A549 (cell line): ENCODE measurements at regions not wholly inside any gene's neighbourhood (a gene's known extent, or its start where the extent isn't known, plus 50 kb on each side); places are given as distances from the start of the nearest gene placed in this dataset.

Source experiments
- ATAC-seq, 2 experiments: fragments of 200-7000 bp in 1 of 2; fragments of >200 bp in 1 of 2; cut with Nextera tagmentation in 1 of 2; cut with Tn5 transposase in 1 of 2; 3 replicates each; pipeline versions ENCODE4 v1.8.0 to v1.9.1; 2018 to 2020; ENCODE audit warnings: mild to moderate bottlenecking in 1 of 2, moderate library complexity in 1 of 2
- CTCF ChIA-PET: fragments of 300-600 bp; sonication (Branson Sonifier 250); formaldehyde crosslinking; extraction: SDS; loops from one replicate; lab custom pipeline; 2021; ENCODE audit warnings: antibody characterized with exemption, inconsistent platforms; lab: Yijun Ruan, JAX
- POLR2A ChIA-PET: fragments of 350-600 bp; formaldehyde crosslinking; extraction: SDS; loops from one replicate; lab custom pipeline; 2021; ENCODE audit warnings: antibody characterized with exemption, inconsistent platforms; lab: Yijun Ruan, JAX
- DNase-seq, 2 experiments: peaks; one replicate each; pipeline versions ENCODE4 v3.0.0 to v3.0.0-alpha.2; 2011 to 2016; ENCODE audit warnings: low read depth in 1 of 2, low spot score in 1 of 2
- FAIRE-seq: peaks from 2 replicates; lab custom pipeline; 2011; peaks lifted over from hg19 to GRCh38; lab: Jason Lieb, UNC
- H3K27ac ChIP-seq, 2 experiments: fragments of >200 bp; sonication (Bioruptor Twin); formaldehyde crosslinking; 3 replicates each; pipeline ENCODE4 v1.5.1; 2016 to 2017
- H3K4me1 ChIP-seq: fragments of >200 bp; sonication (Bioruptor Twin); formaldehyde crosslinking; 3 replicates; pipeline ENCODE4 v1.6.1; 2016
- H3K4me2 ChIP-seq: fragments of >200 bp; sonication (Bioruptor Twin); formaldehyde crosslinking; 3 replicates; pipeline ENCODE4 v1.6.1; 2016
- H3K4me3 ChIP-seq: fragments of >200 bp; sonication (Bioruptor Twin); formaldehyde crosslinking; 3 replicates; pipeline ENCODE4 v1.5.1; 2016
- H3K9me3 ChIP-seq: fragments of >200 bp; sonication (Bioruptor Twin); formaldehyde crosslinking; 3 replicates; pipeline ENCODE4 v1.6.1; 2016
- BCL3 ChIP-seq: fragments of >200 bp; sonication (Bioruptor Twin); formaldehyde crosslinking; IDR thresholded peaks from 3 replicates; pipeline ENCODE4 v1.6.1; 2016
- BHLHE40 ChIP-seq: IDR thresholded peaks from 2 replicates; pipeline ENCODE4 v1.6.1; 2012; ENCODE audit warnings: low read depth, low read length, inconsistent platforms
- CBX8 ChIP-seq: fragments of 200-600 bp; sonication (generic); IDR thresholded peaks from 2 replicates; pipeline ENCODE4 v1.6.1; 2016
- CHD2 ChIP-seq: fragments of 150-350 bp; IDR thresholded peaks from 2 replicates; pipeline ENCODE4 v1.6.1; 2014; ENCODE audit warnings: low read length; ENCODE audit not compliant: partially characterized antibody
- CTCF ChIP-seq: fragments of >200 bp; sonication (Bioruptor Twin); formaldehyde crosslinking; IDR thresholded peaks from 3 replicates; pipeline ENCODE4 v1.5.1; 2016
- EHF ChIP-seq: fragments of 250-450 bp; sonication (Bioruptor Pico); IDR thresholded peaks from 2 replicates; pipeline ENCODE4 v1.5.0; 2020; ENCODE audit warnings: mild to moderate bottlenecking
- FOSB ChIP-seq: fragments of 250-450 bp; sonication (Bioruptor Pico); IDR thresholded peaks from 2 replicates; pipeline ENCODE4 v1.5.0; 2020; ENCODE audit warnings: mild to moderate bottlenecking, moderate library complexity
- FOSL2 ChIP-seq, 2 experiments: fragments of 450-650 bp in 1 of 2; fragments of >200 bp in 1 of 2; sonication (Bioruptor Twin) in 1 of 2; formaldehyde crosslinking; IDR thresholded peaks; 2 replicates each; pipeline versions ENCODE4 v1.5.0 to v1.6.1; 2016 to 2020; ENCODE audit warnings: mild to moderate bottlenecking in 1 of 2, moderate library complexity in 1 of 2
- HMGXB4 ChIP-seq: fragments of 250-450 bp; sonication (Bioruptor Pico); IDR thresholded peaks from 2 replicates; pipeline ENCODE4 v1.5.0; 2021; ENCODE audit warnings: mild to moderate bottlenecking, moderate library complexity, borderline replicate concordance
- JUN ChIP-seq, 2 experiments: fragments of >200 bp; sonication (Bioruptor Twin); formaldehyde crosslinking; IDR thresholded peaks; 2 replicates in 1 of 2; 3 replicates in 1 of 2; pipeline ENCODE4 v1.6.1; 2016 to 2017
- KDM1A ChIP-seq: fragments of 200-600 bp; sonication (generic); IDR thresholded peaks from 2 replicates; pipeline ENCODE4 v1.6.1; 2016; ENCODE audit warnings: low read depth, mild to moderate bottlenecking
- KDM5A ChIP-seq: fragments of 200-600 bp; sonication (generic); IDR thresholded peaks from 2 replicates; pipeline ENCODE4 v1.6.1; 2016; ENCODE audit warnings: antibody characterized with exemption, mild to moderate bottlenecking
- MAX ChIP-seq: IDR thresholded peaks from 2 replicates; pipeline ENCODE4 v1.6.1; 2012
- MAZ ChIP-seq: fragments of 150-350 bp; IDR thresholded peaks from 2 replicates; pipeline ENCODE4 v1.6.1; 2014; ENCODE audit warnings: antibody characterized with exemption, low read depth, low read length, borderline replicate concordance
- NFE2L2 ChIP-seq: fragments of 150-350 bp; conservative IDR thresholded peaks from 2 replicates; pipeline ENCODE4 v1.6.1; 2014; ENCODE audit warnings: low read length
- NR3C1 ChIP-seq: fragments of >200 bp; sonication (Bioruptor Twin); formaldehyde crosslinking; IDR thresholded peaks from 3 replicates; pipeline ENCODE4 v1.6.1; 2017
- PHF8 ChIP-seq: fragments of 200-600 bp; sonication (generic); IDR thresholded peaks from 2 replicates; pipeline ENCODE4 v1.6.1; 2016; ENCODE audit warnings: low read depth, mild to moderate bottlenecking, antibody characterized with exemption, moderate library complexity, borderline replicate concordance
- RAD21 ChIP-seq, 2 experiments: fragments of >200 bp in 1 of 2; sonication (Bioruptor Twin) in 1 of 2; formaldehyde crosslinking in 1 of 2; IDR thresholded peaks in 1 of 2; conservative IDR thresholded peaks in 1 of 2; 2 replicates in 1 of 2; 3 replicates in 1 of 2; pipeline ENCODE4 v1.6.1; 2012 to 2018; ENCODE audit warnings: inconsistent platforms in 1 of 2
- RNF2 ChIP-seq: fragments of 200-600 bp; sonication (generic); IDR thresholded peaks from 2 replicates; pipeline ENCODE4 v1.6.1; 2016; ENCODE audit warnings: low read depth, mild to moderate bottlenecking, antibody characterized with exemption, moderate library complexity, borderline replicate concordance
- SMC3 ChIP-seq: fragments of >200 bp; sonication (Bioruptor Twin); formaldehyde crosslinking; IDR thresholded peaks from 3 replicates; pipeline ENCODE4 v1.6.1; 2018; ENCODE audit warnings: inconsistent platforms
- SREBF2 ChIP-seq: fragments of 450-650 bp; IDR thresholded peaks from 2 replicates; pipeline ENCODE4 v1.6.1; 2014; ENCODE audit warnings: mild to moderate bottlenecking, moderate library complexity
- USF2 ChIP-seq: fragments of 450-650 bp; IDR thresholded peaks from 2 replicates; pipeline ENCODE4 v1.6.1; 2014; ENCODE audit warnings: antibody characterized with exemption
- ZC3H11A ChIP-seq: fragments of 450-650 bp; IDR thresholded peaks from 2 replicates; pipeline ENCODE4 v1.6.1; 2014; ENCODE audit warnings: antibody characterized with exemption, mild to moderate bottlenecking
- WGBS: methylation state at CpG from one replicate; pipeline ENCODE4 v1.1.6; 2017; ENCODE audit errors: missing lambda C conversion rate; 5-methylcytosine and 5-hydroxymethylcytosine counted together
- TF ChIP-seq, protein P1 (sequence below): IDR thresholded peaks from 2 replicates; pipeline ENCODE4 v1.6.1; 2012; ENCODE audit warnings: low read depth, borderline replicate concordance

GRCh38 chr4:112975567-112976355 is 73.7 kb upstream of the ANK2 start:
- H3K9me3 ChIP-seq = no peaks in the 10 kb centered on the region
- DNase-seq = no peak
- POLR2A ChIA-PET = no interaction called here

DNA sequence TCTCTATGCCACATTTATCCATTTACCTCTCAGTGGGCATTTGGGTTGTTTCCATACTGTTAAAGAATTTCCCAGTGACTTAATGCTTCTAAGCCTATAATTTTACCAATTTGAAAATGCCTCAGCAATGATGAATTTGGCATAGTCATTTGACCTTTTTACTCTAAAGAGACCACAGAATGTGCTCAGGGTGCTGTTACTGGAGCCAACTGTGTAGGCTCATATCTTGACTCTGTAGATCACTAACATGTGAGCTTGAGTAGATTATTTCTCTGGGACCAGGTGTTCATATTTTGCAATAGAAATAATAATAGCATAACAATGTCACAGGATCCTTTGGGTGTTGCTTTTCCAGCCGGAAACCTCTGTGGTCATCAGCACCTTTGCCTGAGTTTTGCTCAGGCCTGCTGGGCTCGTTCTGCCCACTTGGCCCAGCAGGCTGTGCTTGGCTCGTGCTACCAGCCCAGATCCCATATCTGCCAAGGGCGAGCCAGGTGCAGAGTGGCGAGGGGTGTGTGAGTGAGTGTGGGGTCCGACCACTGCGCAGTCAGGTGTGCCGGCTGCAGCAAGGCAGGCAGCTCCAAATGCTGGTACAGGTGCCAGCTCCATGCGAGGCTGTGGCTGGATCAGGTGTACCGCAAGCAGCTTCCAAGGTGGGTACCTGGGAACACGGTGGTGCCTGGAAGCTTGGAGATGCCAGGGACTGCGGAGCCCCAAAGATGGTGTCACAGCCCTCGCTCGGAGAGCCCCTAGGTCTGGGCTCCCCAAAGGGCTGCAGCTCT is 70.6 kb upstream of the ANK2 start:
- no peak overlapping the region for H3K27ac ChIP-seq
- 60% methylated on average over 4 of the region's 14 CpGs for WGBS
- TF ChIP-seq JUN (IDR thresholded peaks at IDR 0.05) = no peak
- TF ChIP-seq CHD2 = no peak
- no peak for TF ChIP-seq ZC3H11A
- TF ChIP-seq FOSL2 (IDR thresholded peaks at IDR 0.05) = no peak
- no peak for TF ChIP-seq FOSL2 (CRISPR knock-in tag; IDR thresholded peaks at IDR 0.05)
- TF ChIP-seq RAD21 (conservative IDR thresholded peaks at IDR 0.05 in 1 of 2, IDR thresholded peaks at IDR 0.05 in 1 of 2) = no peak
- no peak for TF ChIP-seq USF2
- no peak for TF ChIP-seq PHF8
- TF ChIP-seq NR3C1 = no peak
- no peak for TF ChIP-seq SMC3
- no peak for TF ChIP-seq CTCF
- no peak for TF ChIP-seq KDM5A
- no peak for TF ChIP-seq BCL3
- TF ChIP-seq HMGXB4 (CRISPR knock-in tag) = no peak
- TF ChIP-seq EHF = no peak
- no peak for TF ChIP-seq RNF2
- no peak for TF ChIP-seq NFE2L2
- TF ChIP-seq CBX8 = no peak
- H3K4me1 ChIP-seq = no peaks in the 10 kb centered on the region
- ChIA-PET POLR2A (no interaction called here), CTCF (no interaction called here)
- ATAC-seq (no peak), DNase-seq (no peak), FAIRE-seq (no peak)
- no peaks in the 10 kb centered on the region for H3K9me3 ChIP-seq
- H3K4me2 ChIP-seq = no peak overlapping the region
- no peak overlapping the region for H3K4me3 ChIP-seq

More at GRCh38 chr4:112975567-112976355, 73.7 kb upstream of the ANK2 start:
- Histone ChIP-seq H3K27ac (no peak overlapping the region), H3K4me3 (no peak overlapping the region), H3K4me2 (no peak overlapping the region), H3K4me1 (no peaks in the 10 kb centered on the region)
- TF ChIP-seq MAX = no peak
- no peak for TF ChIP-seq HMGXB4 (CRISPR knock-in tag)
- TF ChIP-seq, protein P1, sequence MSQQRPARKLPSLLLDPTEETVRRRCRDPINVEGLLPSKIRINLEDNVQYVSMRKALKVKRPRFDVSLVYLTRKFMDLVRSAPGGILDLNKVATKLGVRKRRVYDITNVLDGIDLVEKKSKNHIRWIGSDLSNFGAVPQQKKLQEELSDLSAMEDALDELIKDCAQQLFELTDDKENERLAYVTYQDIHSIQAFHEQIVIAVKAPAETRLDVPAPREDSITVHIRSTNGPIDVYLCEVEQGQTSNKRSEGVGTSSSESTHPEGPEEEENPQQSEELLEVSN = no peak
- TF ChIP-seq BHLHE40 = no peak
- no peak for TF ChIP-seq KDM1A
- TF ChIP-seq SREBF2 = no peak
- TF ChIP-seq MAZ = no peak
- TF ChIP-seq FOSB = no peak
- no peak for TF ChIP-seq FOSL2 (IDR thresholded peaks at IDR 0.05)
- no peak for TF ChIP-seq FOSL2 (CRISPR knock-in tag; IDR thresholded peaks at IDR 0.05)
- ATAC-seq = no peak
- WGBS = 48% methylated on average over 5 of the region's 6 CpGs
- CTCF ChIA-PET = no interaction called here
- no peak for FAIRE-seq
